Heart left ventricle (tissue), 16 donors: ENCODE measurements at regions not wholly inside any gene's neighbourhood (a gene's known extent, or its start where the extent isn't known, plus 50 kb on each side); places are given as distances from the start of the nearest gene placed in this dataset.

Experiments
- ATAC-seq, 4 donors: fragments of 200-7000 bp; cut with Tn5 transposase; one replicate each; pipeline ENCODE4 v1.9.1; 2020 to 2022; ENCODE audit warnings: moderate library complexity in 4 of 4, mild to moderate bottlenecking in 3 of 4, moderate number of reproducible peaks in 1 of 4
- DNase-seq, 5 donors: peaks; one replicate each; pipeline ENCODE4 v3.0.0-alpha.2; 2020
- H3K27ac ChIP-seq, 12 donors: fragments of 200-600 bp; sonication (generic) in 4 of 12; one replicate each; pipeline versions ENCODE4 v1.5.0 to v1.8.0; 2016 to 2022; ENCODE audit warnings: mild to moderate bottlenecking in 2 of 12
- H3K27me3 ChIP-seq, 9 donors: fragments of 200-600 bp; sonication (generic) in 2 of 9; one replicate each; pipeline versions ENCODE4 v1.5.1 to v1.8.0; 2016 to 2022; ENCODE audit warnings: mild to moderate bottlenecking in 3 of 9
- H3K36me3 ChIP-seq, 9 donors: fragments of 200-600 bp; sonication (generic) in 2 of 9; one replicate each; pipeline versions ENCODE4 v1.5.0 to v1.8.0; 2018 to 2022; ENCODE audit warnings: mild to moderate bottlenecking in 2 of 9
- H3K4me1 ChIP-seq, 12 donors: fragments of 200-600 bp; sonication (generic) in 4 of 12; one replicate each; pipeline versions ENCODE4 v1.5.0 to v1.8.0; 2016 to 2022; ENCODE audit warnings: mild to moderate bottlenecking in 3 of 12
- H3K4me3 ChIP-seq, 12 donors: fragments of 200-600 bp; sonication (generic) in 4 of 12; one replicate each; pipeline versions ENCODE4 v1.5.0 to v1.8.0; 2017 to 2022; ENCODE audit warnings: mild to moderate bottlenecking in 9 of 12, moderate library complexity in 4 of 12
- H3K9me3 ChIP-seq, 12 donors: fragments of 200-600 bp; sonication (generic) in 4 of 12; one replicate each; pipeline versions ENCODE4 v1.5.0 to v1.8.0; 2016 to 2022; ENCODE audit warnings: mild to moderate bottlenecking in 1 of 12
- POLR2A ChIP-seq, 2 donors: fragments of 450-650 bp; IDR thresholded peaks; one replicate each; pipeline ENCODE4 v1.6.1; 2017; ENCODE audit warnings: antibody characterized with exemption in 2 of 2, mild to moderate bottlenecking in 2 of 2, moderate library complexity in 2 of 2
- WGBS, 4 donors: extraction: QIAGEN DNeasy Blood & Tissue Kit in 2 of 4; methylation state at CpG; one replicate each; pipeline versions ENCODE4 v1.1.5 to v1.1.7; 2013 to 2018; 5-methylcytosine and 5-hydroxymethylcytosine counted together
- intact Hi-C, 10 donors: fragments of 100-400 bp; cut with DNase I; formaldehyde crosslinking; loops; one replicate each; pipeline versions ENCODE4 v1.11.1 to v1.14.2; 2022
- TF ChIP-seq, protein P1 (sequence below), 12 donors: fragments of 200-600 bp; sonication (generic) in 4 of 12; IDR thresholded peaks; one replicate each; pipeline versions ENCODE4 v1.5.0 to v1.8.0; 2018 to 2022; ENCODE audit warnings: antibody characterized with exemption in 12 of 12, mild to moderate bottlenecking in 5 of 12
- donor health status: ischemic (EF 13 %, LVEDD 7.1; RV severe dilation, severe dysfunction).
- donor health status: healthy with polysubstance abuse.
- donor health status: DM: no; HTN: yes; CAD: no.
- donor health status: DM: no; HTN: no; CAD: no.
- donor health status: ischemic (EF 25% LVEDD 6.9; RV normal size, moderate dysfunction).
- donor health status: ischemic (EF 25% LVEDD 5.7; RV mildly dilated, moderate dysfunction).
- donor health status: healthy.
- donor health status: DM: yes; HTN: yes; CAD: no.
- donor health status: ischemic (EF 35%, LVEDD 5.7; RV mildly dilated, moderate dysfunction).
- donor health status: nonischemic (EF 11% LVEDD 7.7; RV severe dilation, severe dysfunction).
- donor health status: DM: yes; HTN: yes; CAD: no.
- donor health status: PGD.
- donor health status: ischemic (EF 29% LVEDD 5.4; RV normal size, mild dysfunction).
- donor health status: nonischemic (EF 23%, LVEDD 6.1; RV moderate dilation, normal function).

DNA sequence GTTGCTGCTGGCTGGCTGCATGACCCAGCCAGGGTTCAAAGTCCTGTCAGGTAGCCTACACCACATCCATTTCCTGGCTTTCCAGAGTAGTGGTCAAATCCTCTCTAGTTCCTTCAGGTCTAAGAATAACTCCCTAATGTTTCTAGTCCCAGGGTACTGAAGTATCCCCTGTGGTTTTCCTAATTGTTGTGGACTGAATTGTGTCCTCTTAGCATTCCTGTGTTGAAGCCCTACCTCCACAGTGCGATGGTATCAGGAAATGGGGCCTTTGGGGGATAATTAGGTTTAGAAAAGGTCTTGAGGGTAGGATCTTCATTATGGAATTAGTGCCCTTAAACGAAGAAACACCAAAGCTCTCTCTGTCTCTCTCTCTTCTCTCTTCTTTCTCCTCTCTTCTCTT lies 191.8 kb upstream of the CCNG1 start:
- WGBS, 4 donors, result 20 to 46% (median 43%) methylated on average over 2 of the region's 2 CpGs
- intact Hi-C loops, result no loop called here
- no peaks in the 10 kb centered on the region for H3K9me3 ChIP-seq
- DNase-seq (no peak), ATAC-seq (no peak)
- no peak overlapping the region for H3K27ac ChIP-seq
- H3K36me3 ChIP-seq, result no peaks in the 10 kb centered on the region
- no peak overlapping the region for H3K4me3 ChIP-seq
- no peaks in the 10 kb centered on the region for H3K4me1 ChIP-seq
- no peak for TF ChIP-seq POLR2A (IDR thresholded peaks at IDR 0.05)
- TF ChIP-seq, protein P1, sequence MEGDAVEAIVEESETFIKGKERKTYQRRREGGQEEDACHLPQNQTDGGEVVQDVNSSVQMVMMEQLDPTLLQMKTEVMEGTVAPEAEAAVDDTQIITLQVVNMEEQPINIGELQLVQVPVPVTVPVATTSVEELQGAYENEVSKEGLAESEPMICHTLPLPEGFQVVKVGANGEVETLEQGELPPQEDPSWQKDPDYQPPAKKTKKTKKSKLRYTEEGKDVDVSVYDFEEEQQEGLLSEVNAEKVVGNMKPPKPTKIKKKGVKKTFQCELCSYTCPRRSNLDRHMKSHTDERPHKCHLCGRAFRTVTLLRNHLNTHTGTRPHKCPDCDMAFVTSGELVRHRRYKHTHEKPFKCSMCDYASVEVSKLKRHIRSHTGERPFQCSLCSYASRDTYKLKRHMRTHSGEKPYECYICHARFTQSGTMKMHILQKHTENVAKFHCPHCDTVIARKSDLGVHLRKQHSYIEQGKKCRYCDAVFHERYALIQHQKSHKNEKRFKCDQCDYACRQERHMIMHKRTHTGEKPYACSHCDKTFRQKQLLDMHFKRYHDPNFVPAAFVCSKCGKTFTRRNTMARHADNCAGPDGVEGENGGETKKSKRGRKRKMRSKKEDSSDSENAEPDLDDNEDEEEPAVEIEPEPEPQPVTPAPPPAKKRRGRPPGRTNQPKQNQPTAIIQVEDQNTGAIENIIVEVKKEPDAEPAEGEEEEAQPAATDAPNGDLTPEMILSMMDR (IDR thresholded peaks at IDR 0.05), result no peak
- H3K27me3 ChIP-seq, result no peaks in the 10 kb centered on the region

DNA sequence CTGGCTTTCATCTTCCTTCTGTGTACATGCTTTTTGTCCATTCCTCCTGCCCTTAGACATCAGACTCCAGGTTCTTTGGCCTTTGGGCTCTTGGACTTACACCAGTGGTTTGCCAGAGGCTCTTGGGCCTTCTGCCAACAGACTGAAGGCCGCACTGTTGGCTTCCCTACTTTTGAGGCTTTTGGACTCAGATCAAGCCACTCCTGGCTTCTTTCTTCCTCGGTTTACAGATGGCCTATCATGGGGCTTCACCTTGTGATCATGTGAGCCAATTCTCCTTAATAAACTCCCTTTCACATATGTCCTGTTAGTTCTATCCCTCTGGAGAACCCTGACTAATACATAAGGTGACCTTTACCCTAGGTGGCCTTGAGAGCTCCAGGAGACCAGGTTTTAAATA lies 189.1 kb upstream of the CCNG1 start:
- Histone ChIP-seq H3K9me3 (no peaks in the 10 kb centered on the region), H3K27ac (no peak overlapping the region), H3K36me3 (no peaks in the 10 kb centered on the region), H3K27me3 (no peaks in the 10 kb centered on the region), H3K4me1 (no peaks in the 10 kb centered on the region), H3K4me3 (no peak overlapping the region)
- intact Hi-C loops, result no loop called here
- WGBS, 4 donors, result 58 to 74% (median 65%) methylated on average over 2 of the region's 2 CpGs
- TF ChIP-seq, protein P1 (IDR thresholded peaks at IDR 0.05), result no peak
- no peak for TF ChIP-seq POLR2A (IDR thresholded peaks at IDR 0.05)
- ATAC-seq, result no peak
- DNase-seq, result no peak

DNA sequence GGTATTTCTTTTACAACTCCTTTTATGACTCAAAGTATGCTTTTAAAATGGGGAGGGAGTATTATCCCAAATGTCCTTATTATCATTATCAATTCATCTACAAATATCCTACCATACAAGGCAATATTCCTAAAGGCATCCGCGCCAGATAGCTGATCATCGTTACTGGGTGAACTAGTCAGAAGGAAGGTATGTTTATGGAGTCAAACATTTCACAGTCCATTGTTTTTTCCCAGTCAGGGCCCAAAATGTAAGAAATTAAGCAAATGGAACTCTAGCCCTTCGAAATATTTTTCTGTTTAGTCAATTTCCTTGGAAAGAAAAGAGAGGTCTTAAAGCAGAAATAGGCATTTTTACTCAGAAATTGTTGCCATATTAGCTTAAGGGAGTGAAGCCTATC lies 188.5 kb upstream of the CCNG1 start:
- intact Hi-C loops, result no loop called here
- H3K4me3 ChIP-seq, result no peak overlapping the region
- ATAC-seq (no peak), DNase-seq (no peak)
- TF ChIP-seq, protein P1 (IDR thresholded peaks at IDR 0.05), result no peak
- no peak for TF ChIP-seq POLR2A (IDR thresholded peaks at IDR 0.05)
- 79 to 83% (median 81%) methylated on average over 4 of the region's 4 CpGs for WGBS, 4 donors
- no peaks in the 10 kb centered on the region for H3K27me3 ChIP-seq
- H3K36me3 ChIP-seq, result no peaks in the 10 kb centered on the region
- H3K9me3 ChIP-seq, result no peaks in the 10 kb centered on the region
- no peaks in the 10 kb centered on the region for H3K4me1 ChIP-seq
- H3K27ac ChIP-seq, result no peak overlapping the region

DNA sequence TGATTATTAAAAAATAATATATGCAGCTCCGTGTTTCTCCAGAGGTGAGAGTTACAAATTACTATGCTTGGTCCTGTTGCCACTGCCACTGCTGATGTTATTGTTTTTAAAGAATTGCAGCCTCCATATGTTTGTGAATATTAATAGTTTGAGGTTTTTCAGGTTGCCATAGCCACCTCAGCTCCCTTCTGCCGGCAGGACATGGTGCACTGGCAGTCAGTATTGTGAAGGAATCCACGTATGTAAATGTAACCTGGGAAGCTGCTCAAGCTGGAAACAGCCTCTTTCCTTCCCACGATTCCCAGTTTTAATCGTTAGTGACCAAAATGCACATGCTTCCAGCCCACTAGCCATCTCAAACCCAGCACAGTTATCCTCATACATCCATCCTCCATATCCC lies 184.4 kb upstream of the CCNG1 start:
- no peak overlapping the region for H3K4me3 ChIP-seq
- H3K27me3 ChIP-seq, result no peaks in the 10 kb centered on the region
- H3K36me3 ChIP-seq, result no peaks in the 10 kb centered on the region
- no peak for TF ChIP-seq POLR2A (IDR thresholded peaks at IDR 0.05)
- TF ChIP-seq, protein P1 (IDR thresholded peaks at IDR 0.05), result no peak
- intact Hi-C loops, result no loop called here
- no peak for ATAC-seq
- no peaks in the 10 kb centered on the region for H3K4me1 ChIP-seq
- H3K27ac ChIP-seq, result no peak overlapping the region
- no peak for DNase-seq
- no peaks in the 10 kb centered on the region for H3K9me3 ChIP-seq
- 69 to 75% (median 71%) methylated on average over 5 of the region's 5 CpGs for WGBS, 4 donors
